NB4 (cell line): ENCODE measurements at regions not wholly inside any gene's neighbourhood (a gene's known extent, or its start where the extent isn't known, plus 50 kb on each side); places are given as distances from the start of the nearest gene placed in this dataset.

Experiments used
- MYC ChIP-seq: IDR thresholded peaks from 2 replicates; pipeline ENCODE4 v1.6.1; 2011; ENCODE audit warnings: low read depth, low read length
- POLR2A ChIP-seq: IDR thresholded peaks from 2 replicates; pipeline ENCODE4 v1.6.1; 2011; ENCODE audit warnings: mild to moderate bottlenecking; ENCODE audit not compliant: insufficient read length; ENCODE audit errors: extremely low read depth
- TF ChIP-seq, protein P1 (sequence below): IDR thresholded peaks from one replicate; pipeline ENCODE4 v1.5.1; 2012; ENCODE audit warnings: low read depth, low read length
- TF ChIP-seq, protein P2 (sequence below): IDR thresholded peaks from 2 replicates; pipeline ENCODE4 v1.6.1; 2011; ENCODE audit warnings: low read depth, low read length

GRCh38 chr3:87359025-87359424 is 82.6 kb upstream of the POU1F1 start:
- TF ChIP-seq, protein P1, sequence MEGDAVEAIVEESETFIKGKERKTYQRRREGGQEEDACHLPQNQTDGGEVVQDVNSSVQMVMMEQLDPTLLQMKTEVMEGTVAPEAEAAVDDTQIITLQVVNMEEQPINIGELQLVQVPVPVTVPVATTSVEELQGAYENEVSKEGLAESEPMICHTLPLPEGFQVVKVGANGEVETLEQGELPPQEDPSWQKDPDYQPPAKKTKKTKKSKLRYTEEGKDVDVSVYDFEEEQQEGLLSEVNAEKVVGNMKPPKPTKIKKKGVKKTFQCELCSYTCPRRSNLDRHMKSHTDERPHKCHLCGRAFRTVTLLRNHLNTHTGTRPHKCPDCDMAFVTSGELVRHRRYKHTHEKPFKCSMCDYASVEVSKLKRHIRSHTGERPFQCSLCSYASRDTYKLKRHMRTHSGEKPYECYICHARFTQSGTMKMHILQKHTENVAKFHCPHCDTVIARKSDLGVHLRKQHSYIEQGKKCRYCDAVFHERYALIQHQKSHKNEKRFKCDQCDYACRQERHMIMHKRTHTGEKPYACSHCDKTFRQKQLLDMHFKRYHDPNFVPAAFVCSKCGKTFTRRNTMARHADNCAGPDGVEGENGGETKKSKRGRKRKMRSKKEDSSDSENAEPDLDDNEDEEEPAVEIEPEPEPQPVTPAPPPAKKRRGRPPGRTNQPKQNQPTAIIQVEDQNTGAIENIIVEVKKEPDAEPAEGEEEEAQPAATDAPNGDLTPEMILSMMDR: no peak
- TF ChIP-seq MYC: no peak
- TF ChIP-seq POLR2A: no peak
- TF ChIP-seq, protein P2, sequence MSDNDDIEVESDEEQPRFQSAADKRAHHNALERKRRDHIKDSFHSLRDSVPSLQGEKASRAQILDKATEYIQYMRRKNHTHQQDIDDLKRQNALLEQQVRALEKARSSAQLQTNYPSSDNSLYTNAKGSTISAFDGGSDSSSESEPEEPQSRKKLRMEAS: no peak
